Calu3 (cell line): ENCODE measurements at regions not wholly inside any gene's neighbourhood (a gene's known extent, or its start where the extent isn't known, plus 50 kb on each side); places are given as distances from the start of the nearest gene placed in this dataset.

Source experiments
- BruUV-seq: library from RNA; stranded (reverse); fragments of 400-500 nt; replicated peaks from 2 replicates; lab custom pipeline; 2021; lab: Mats Ljungman, UMichigan
- CTCF ChIA-PET: fragments of 300-600 bp; sonication (Branson Sonifier 250); formaldehyde crosslinking; loops from one replicate; lab custom pipeline; 2022; ENCODE audit warnings: antibody characterized with exemption; lab: Charles Lee
- DNase-seq: peaks from one replicate; pipeline ENCODE4 v3.0.0; 2022
- H3K27ac Mint-ChIP-seq: one replicate; pipeline ENCODE4 v1.8.0; 2022; ENCODE audit warnings: mixed read lengths; ENCODE audit not compliant: unreplicated experiment
- H3K27me3 Mint-ChIP-seq: one replicate; pipeline ENCODE4 v1.8.0; 2022; ENCODE audit warnings: mixed read lengths; ENCODE audit not compliant: unreplicated experiment
- H3K36me3 Mint-ChIP-seq: one replicate; pipeline ENCODE4 v1.8.0; 2022; ENCODE audit warnings: mild to moderate bottlenecking, moderate library complexity, mixed read lengths; ENCODE audit not compliant: insufficient read depth, unreplicated experiment
- H3K4me1 Mint-ChIP-seq: one replicate; pipeline ENCODE4 v1.8.0; 2022; ENCODE audit warnings: mild to moderate bottlenecking, low read depth, mixed read lengths; ENCODE audit not compliant: unreplicated experiment
- H3K4me3 Mint-ChIP-seq: one replicate; pipeline ENCODE4 v1.8.0; 2022; ENCODE audit warnings: mild to moderate bottlenecking, low read depth, moderate library complexity, mixed read lengths; ENCODE audit not compliant: unreplicated experiment
- H3K9me3 Mint-ChIP-seq: one replicate; pipeline ENCODE4 v1.8.0; 2022; ENCODE audit warnings: low read depth, mixed read lengths; ENCODE audit not compliant: unreplicated experiment
- CTCF ChIP-seq: fragments of 200-600 bp; IDR thresholded peaks from one replicate; pipeline ENCODE4 v1.8.0; 2022; ENCODE audit warnings: antibody characterized with exemption; ENCODE audit not compliant: unreplicated experiment
- intact Hi-C: fragments of 100-400 bp; cut with micrococcal nuclease; formaldehyde crosslinking; loops from one replicate; pipeline ENCODE4 v1.10.0; 2022; ENCODE audit not compliant: unreplicated experiment

DNA sequence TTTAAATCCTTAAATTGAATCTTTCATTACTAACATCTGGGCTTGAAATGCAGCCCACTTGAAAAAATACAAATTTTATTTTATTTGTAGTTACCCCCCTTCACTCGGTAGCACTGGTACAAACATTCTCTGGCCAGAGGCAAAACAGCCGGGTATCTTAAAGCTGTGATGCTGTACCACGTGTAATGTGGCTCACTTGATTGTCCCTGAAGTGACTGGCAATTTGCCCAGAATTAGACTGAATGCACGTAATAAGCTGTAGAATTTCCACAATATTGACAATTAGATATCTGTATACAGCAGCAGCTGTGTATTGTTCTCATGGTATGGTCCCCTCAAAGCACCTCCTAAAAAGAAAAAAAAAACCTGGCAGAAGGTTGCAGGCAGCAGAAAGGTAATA lies 192.8 kb upstream of the TBC1D5 start:
- no peaks in the 10 kb centered on the region for H3K9me3 Mint-ChIP-seq
- H3K36me3 Mint-ChIP-seq = no peaks in the 10 kb centered on the region
- H3K27ac Mint-ChIP-seq = no peak overlapping the region
- TF ChIP-seq CTCF = no peak
- H3K4me1 Mint-ChIP-seq = no peaks in the 10 kb centered on the region
- BruUV-seq = no TSS peak
- H3K4me3 Mint-ChIP-seq = no peak overlapping the region
- CTCF ChIA-PET = no interaction called here
- intact Hi-C loops = no loop called here
- no peaks in the 10 kb centered on the region for H3K27me3 Mint-ChIP-seq
- no peak for DNase-seq

DNA sequence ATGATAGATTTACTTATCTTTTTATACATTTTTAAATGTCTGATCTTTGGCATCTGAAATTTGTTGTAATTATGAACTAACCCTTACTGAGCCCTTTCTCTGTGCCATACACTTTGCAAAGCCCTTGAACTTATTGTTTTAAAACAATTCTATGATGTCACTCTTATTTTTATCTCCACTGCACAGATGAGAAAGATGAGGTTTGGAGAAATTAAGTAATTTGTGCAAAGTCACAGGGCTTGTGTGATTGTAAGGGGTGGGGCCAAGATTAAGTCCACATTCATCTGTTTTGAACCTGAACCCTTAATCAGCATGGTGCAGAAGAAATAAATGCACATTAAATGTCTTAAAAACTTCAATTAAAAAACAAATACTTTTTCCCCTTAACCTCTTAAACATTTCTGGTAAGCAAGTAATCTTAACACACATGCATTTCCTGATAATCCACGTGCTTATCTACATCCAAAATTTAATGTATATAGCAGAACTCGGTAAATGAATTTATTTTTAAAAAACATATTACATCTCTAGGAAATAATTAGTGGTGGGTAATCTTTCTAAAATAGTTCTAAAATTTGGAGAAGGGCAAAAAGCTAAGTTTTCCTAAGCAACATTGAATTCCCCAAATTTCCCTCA lies 189.8 kb upstream of the TBC1D5 start:
- Mint-ChIP-seq H3K27ac (no peak overlapping the region), H3K4me1 (no peaks in the 10 kb centered on the region), H3K9me3 (no peaks in the 10 kb centered on the region), H3K36me3 (no peaks in the 10 kb centered on the region), H3K27me3 (no peaks in the 10 kb centered on the region), H3K4me3 (no peak overlapping the region)
- intact Hi-C loops = no loop called here
- BruUV-seq = no TSS peak
- CTCF ChIA-PET = no interaction called here
- no peak for TF ChIP-seq CTCF
- DNase-seq = no peak

GRCh38 chr3:17931131-17931530 lies 188.7 kb upstream of the TBC1D5 start:
- no peak overlapping the region for H3K4me3 Mint-ChIP-seq
- no peaks in the 10 kb centered on the region for H3K27me3 Mint-ChIP-seq
- CTCF ChIA-PET = no interaction called here
- no peaks in the 10 kb centered on the region for H3K36me3 Mint-ChIP-seq
- no peaks in the 10 kb centered on the region for H3K9me3 Mint-ChIP-seq
- H3K27ac Mint-ChIP-seq = no peak overlapping the region
- no peak for DNase-seq
- no TSS peak for BruUV-seq
- no peak for TF ChIP-seq CTCF
- H3K4me1 Mint-ChIP-seq = no peaks in the 10 kb centered on the region
- intact Hi-C loops = no loop called here

DNA sequence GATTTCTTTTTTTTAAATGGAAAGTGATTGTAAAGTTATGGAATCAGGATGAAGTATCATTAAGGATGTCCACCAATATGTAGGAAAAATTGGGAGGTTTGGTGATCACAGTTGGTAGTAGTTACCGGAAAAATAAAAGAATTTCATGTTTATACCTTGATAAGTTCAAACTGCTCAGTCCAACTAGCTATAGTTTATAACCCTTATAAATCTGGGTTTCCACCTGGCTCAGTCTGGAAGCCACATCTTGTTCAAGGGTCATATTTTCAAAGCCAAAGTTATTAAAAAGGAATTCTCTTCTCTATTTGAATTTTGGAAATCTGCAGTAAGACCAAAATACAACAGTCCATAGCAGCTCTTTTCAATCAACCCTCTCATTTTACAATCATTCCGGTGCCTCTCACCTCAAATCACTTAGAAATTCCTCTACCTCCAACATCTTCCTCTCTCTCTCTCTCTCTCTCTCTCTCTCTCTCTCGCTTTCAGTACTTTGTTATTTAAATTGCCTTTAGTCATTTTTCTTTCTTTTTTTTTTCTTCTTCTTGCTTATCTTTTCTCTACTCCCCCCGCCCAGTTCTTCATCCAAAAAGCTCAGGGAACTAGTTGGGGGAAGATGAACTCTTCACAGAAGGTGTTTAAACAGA lies 186.2 kb upstream of the TBC1D5 start:
- Mint-ChIP-seq H3K4me1 (no peaks in the 10 kb centered on the region), H3K9me3 (peaks cover 3% of the 10 kb centered on the region), H3K27me3 (no peaks in the 10 kb centered on the region), H3K27ac (no peak overlapping the region), H3K4me3 (no peak overlapping the region), H3K36me3 (no peaks in the 10 kb centered on the region)
- DNase-seq = no peak
- BruUV-seq = no TSS peak
- intact Hi-C loops = no loop called here
- CTCF ChIA-PET = no interaction called here
- TF ChIP-seq CTCF = no peak
